GM12878 (cell line): ENCODE measurements at regions not wholly inside any gene's neighbourhood (a gene's known extent, or its start where the extent isn't known, plus 50 kb on each side); places are given as distances from the start of the nearest gene placed in this dataset.

ENCODE experiments used
- ATAC-seq: fragments of 200-7000 bp; cut with Tn5 transposase; 3 replicates; pipeline ENCODE4 v1.9.1; 2020; ENCODE audit warnings: mild to moderate bottlenecking, moderate library complexity
- BruUV-seq: library from RNA; stranded (reverse); fragments of 400-500 nt; replicated peaks from 2 replicates; lab custom pipeline; 2021; lab: Mats Ljungman, UMichigan
- CTCF ChIA-PET: fragments of 300-600 bp; sonication (Branson Sonifier 250); formaldehyde crosslinking; extraction: SDS; loops from one replicate; lab custom pipeline; 2021; ENCODE audit warnings: inconsistent platforms; lab: Yijun Ruan, JAX
- POLR2A ChIA-PET: fragments of 350-600 bp; formaldehyde crosslinking; extraction: SDS; loops from one replicate; lab custom pipeline; 2021; ENCODE audit warnings: inconsistent platforms; lab: Charles Lee
- RAD21 ChIA-PET: fragments of 300-600 bp; sonication (Branson Sonifier 250); formaldehyde crosslinking; loops from one replicate; lab custom pipeline; 2023; ENCODE audit warnings: antibody characterized with exemption; ENCODE audit not compliant: unreplicated experiment; lab: Charles Lee
- SMC1A ChIA-PET: fragments of 300-600 bp; sonication (Branson Sonifier 250); formaldehyde crosslinking; loops from one replicate; lab custom pipeline; 2023; ENCODE audit not compliant: unreplicated experiment, uncharacterized antibody; lab: Charles Lee
- DNase-seq: peaks from one replicate; pipeline ENCODE4 v3.0.0-alpha.2; 2011; ENCODE audit warnings: low read depth, low spot score
- FAIRE-seq: peaks from 3 replicates; lab custom pipeline; 2011; peaks lifted over from hg19 to GRCh38; lab: Jason Lieb, UNC
- H2AFZ ChIP-seq: 2 replicates; pipeline ENCODE4 v1.6.0; 2011; ENCODE audit warnings: low read depth, low read length, control low read depth; ENCODE audit not compliant: control insufficient read depth
- H3K27ac ChIP-seq: 2 replicates; pipeline ENCODE4 v1.5.1; 2011; ENCODE audit warnings: control low read depth; ENCODE audit not compliant: control insufficient read depth, insufficient read depth
- H3K27me3 ChIP-seq, 2 experiments: replicated peaks in 1 of 2; 2 replicates each; pipeline versions ENCODE4 v1.6.0 to v1.6.1; 2011; ENCODE audit warnings: low read length in 1 of 2; ENCODE audit not compliant: control insufficient read depth in 2 of 2, insufficient read depth in 2 of 2
- H3K36me3 ChIP-seq, 2 experiments: 2 replicates each; pipeline ENCODE4 v1.5.1; 2011; ENCODE audit warnings: low read length in 1 of 2; ENCODE audit not compliant: control insufficient read depth in 2 of 2, insufficient read depth in 2 of 2
- H3K4me1 ChIP-seq: 2 replicates; pipeline ENCODE4 v1.6.1; 2011; ENCODE audit warnings: mild to moderate bottlenecking, low read length, moderate library complexity, mixed read lengths; ENCODE audit not compliant: control insufficient read depth, insufficient read depth
- H3K4me2 ChIP-seq: 2 replicates; pipeline ENCODE4 v1.6.0; 2011; ENCODE audit warnings: control low read depth; ENCODE audit not compliant: control insufficient read depth, insufficient read depth
- H3K4me3 ChIP-seq: fragments of 200-600 bp; sonication (generic); 2 replicates; pipeline ENCODE4 v1.5.1; 2016
- H3K79me2 ChIP-seq: 2 replicates; pipeline ENCODE4 v1.6.0; 2011; ENCODE audit warnings: low read length; ENCODE audit not compliant: control insufficient read depth, insufficient read depth
- H3K9ac ChIP-seq: 2 replicates; pipeline ENCODE4 v1.8.0; 2011; ENCODE audit warnings: low read length, control low read depth, mixed read lengths; ENCODE audit not compliant: control insufficient read depth, insufficient read depth
- H3K9me3 ChIP-seq: replicated peaks from 3 replicates; pipeline ENCODE4 v1.5.1; 2011; ENCODE audit warnings: mild to moderate bottlenecking, low read length; ENCODE audit not compliant: control insufficient read depth, insufficient read depth
- H4K20me1 ChIP-seq: 2 replicates; pipeline ENCODE4 v1.6.0; 2011; ENCODE audit not compliant: control insufficient read depth, insufficient read depth
- ATF7 ChIP-seq: fragments of 450-650 bp; IDR thresholded peaks from 2 replicates; pipeline ENCODE4 v1.6.1; 2016; ENCODE audit warnings: low read depth, mild to moderate bottlenecking
- BACH1 ChIP-seq: fragments of 450-650 bp; IDR thresholded peaks from 2 replicates; pipeline ENCODE4 v1.6.1; 2017; ENCODE audit warnings: mild to moderate bottlenecking, borderline replicate concordance
- CHD1 ChIP-seq: IDR thresholded peaks from 2 replicates; pipeline ENCODE4 v1.6.1; 2012; ENCODE audit warnings: low read depth, low read length, improper control_type of control experiment
- FOS ChIP-seq: IDR thresholded peaks from 3 replicates; pipeline ENCODE4 v1.6.1; 2011; ENCODE audit warnings: borderline replicate concordance; ENCODE audit not compliant: insufficient read length; ENCODE audit errors: extremely low read depth
- GABPA ChIP-seq: IDR thresholded peaks from 2 replicates; pipeline ENCODE4 v1.6.1; 2014; ENCODE audit warnings: antibody characterized with exemption, low read depth, mild to moderate bottlenecking, inconsistent platforms
- MYC ChIP-seq: IDR thresholded peaks from 2 replicates; pipeline ENCODE4 v1.6.1; 2011; ENCODE audit warnings: mild to moderate bottlenecking, low read length, moderate library complexity, inconsistent platforms; ENCODE audit not compliant: insufficient read depth, insufficient replicate concordance, insufficient read length, severe bottlenecking
- NFIC ChIP-seq: IDR thresholded peaks from 2 replicates; pipeline ENCODE4 v1.6.1; 2012; ENCODE audit warnings: low read depth, mild to moderate bottlenecking, inconsistent platforms, low read length, moderate library complexity
- NRF1 ChIP-seq: conservative IDR thresholded peaks from 2 replicates; pipeline ENCODE4 v1.6.1; 2011; ENCODE audit warnings: mild to moderate bottlenecking, low read depth, low read length, improper control_type of control experiment
- PML ChIP-seq: IDR thresholded peaks from 2 replicates; pipeline ENCODE4 v1.6.1; 2012; ENCODE audit warnings: low read length, inconsistent platforms
- POLR2A ChIP-seq: IDR thresholded peaks from 2 replicates; pipeline ENCODE4 v1.6.1; 2011; ENCODE audit warnings: low read depth, mild to moderate bottlenecking, low read length
- POLR2AphosphoS5 ChIP-seq: IDR thresholded peaks from 2 replicates; pipeline ENCODE4 v1.6.1; 2011; ENCODE audit warnings: mild to moderate bottlenecking, low read length, inconsistent platforms
- RAD21 ChIP-seq: IDR thresholded peaks from 2 replicates; pipeline ENCODE4 v1.6.1; 2011; ENCODE audit warnings: mild to moderate bottlenecking, low read depth, low read length, moderate library complexity; ENCODE audit not compliant: insufficient read depth
- SP1 ChIP-seq: IDR thresholded peaks from one replicate; pipeline ENCODE4 v1.6.1; 2011; ENCODE audit warnings: low read depth, low read length
- SPI1 ChIP-seq: IDR thresholded peaks from 2 replicates; pipeline ENCODE4 v1.6.1; 2011; ENCODE audit warnings: low read depth, mild to moderate bottlenecking, low read length, moderate library complexity, borderline replicate concordance; ENCODE audit not compliant: insufficient read depth
- SREBF2 ChIP-seq: IDR thresholded peaks from 2 replicates; pipeline ENCODE4 v1.6.1; 2012; ENCODE audit warnings: mild to moderate bottlenecking, low read length
- WGBS: methylation state at CpG from one replicate; pipeline ENCODE4 v1.1.6; 2016; ENCODE audit warnings: low lambda C conversion rate; ENCODE audit not compliant: insufficient replicate concordance, insufficient coverage; ENCODE audit errors: missing lambda C conversion rate; 5-methylcytosine and 5-hydroxymethylcytosine counted together
- in situ Hi-C: fragments of 300-500 bp; cut with MboI; formaldehyde crosslinking; loops from 9 replicates; pipeline ENCODE4 v1.14.3; 2018; ENCODE audit warnings: mixed read lengths
- intact Hi-C: fragments of 100-400 bp; cut with micrococcal nuclease; formaldehyde crosslinking; loops from one replicate; pipeline ENCODE4 v1.14.2; 2022; ENCODE audit not compliant: unreplicated experiment
- TF ChIP-seq, protein P1 (sequence below): fragments of 450-650 bp; IDR thresholded peaks from 2 replicates; pipeline ENCODE4 v1.6.1; 2018; ENCODE audit warnings: mild to moderate bottlenecking, low read depth, moderate library complexity; ENCODE audit not compliant: partially characterized antibody
- TF ChIP-seq, protein P2 (sequence below): fragments of 450-650 bp; IDR thresholded peaks from 2 replicates; pipeline ENCODE4 v1.6.1; 2016; ENCODE audit warnings: mild to moderate bottlenecking
- TF ChIP-seq, protein P3 (sequence below): IDR thresholded peaks from 2 replicates; pipeline ENCODE4 v1.6.1; 2012; ENCODE audit warnings: low read depth, low read length, improper control_type of control experiment

DNA sequence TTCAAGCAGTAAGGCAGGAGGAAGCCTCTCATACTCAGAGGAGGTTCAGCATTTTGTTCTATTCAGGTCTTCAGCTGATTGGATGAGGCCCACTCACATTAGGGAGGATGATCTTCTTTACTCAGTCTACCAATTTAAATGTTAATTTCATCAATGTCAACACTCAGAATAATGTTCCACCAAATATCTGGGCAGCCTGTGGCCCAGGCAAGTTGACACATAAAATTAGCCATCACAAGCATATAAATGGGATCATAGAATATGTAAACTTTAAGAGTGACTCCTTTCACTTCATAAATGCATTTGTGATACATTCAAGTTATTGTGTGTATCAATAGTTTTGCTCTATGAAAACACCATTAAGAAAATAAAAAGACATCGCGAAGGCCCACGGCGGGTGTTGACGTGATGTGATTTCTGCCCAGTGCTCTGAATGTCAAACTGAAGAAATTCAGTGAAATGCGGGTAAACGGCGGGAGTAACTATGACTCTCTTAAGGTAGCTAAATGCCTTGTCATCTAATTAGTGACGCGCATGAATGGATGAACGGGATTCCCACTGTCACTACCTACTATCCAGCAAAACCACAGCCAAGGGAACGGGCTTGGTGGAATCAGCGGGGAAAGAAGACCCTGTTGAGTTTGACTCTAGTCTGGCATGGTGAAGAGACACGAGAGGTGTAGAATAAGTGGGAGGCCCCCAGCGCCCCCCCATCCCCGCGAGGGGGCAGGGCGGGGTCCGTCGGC is 536.1 kb upstream of the AUTS2 start:
- no peaks in the 10 kb centered on the region for H3K36me3 ChIP-seq
- no peak for DNase-seq
- H3K27me3 ChIP-seq: no peaks in the 10 kb centered on the region
- H3K9me3 ChIP-seq: no peaks in the 10 kb centered on the region
- POLR2A ChIA-PET: no interaction called here
- WGBS: 60% methylated on average over 19 of the region's 20 CpGs
- TF ChIP-seq BACH1 (no peak), NRF1 (no peak), CHD1 (no peak), FOS (no peak), SP1 (no peak), SREBF2 (no peak), POLR2A (no peak), GABPA (no peak), NFIC (no peak), SPI1 (no peak), RAD21 (no peak), PML (no peak), MYC (no peak), POLR2AphosphoS5 (no peak), ATF7 (no peak)
- TF ChIP-seq, protein P1, sequence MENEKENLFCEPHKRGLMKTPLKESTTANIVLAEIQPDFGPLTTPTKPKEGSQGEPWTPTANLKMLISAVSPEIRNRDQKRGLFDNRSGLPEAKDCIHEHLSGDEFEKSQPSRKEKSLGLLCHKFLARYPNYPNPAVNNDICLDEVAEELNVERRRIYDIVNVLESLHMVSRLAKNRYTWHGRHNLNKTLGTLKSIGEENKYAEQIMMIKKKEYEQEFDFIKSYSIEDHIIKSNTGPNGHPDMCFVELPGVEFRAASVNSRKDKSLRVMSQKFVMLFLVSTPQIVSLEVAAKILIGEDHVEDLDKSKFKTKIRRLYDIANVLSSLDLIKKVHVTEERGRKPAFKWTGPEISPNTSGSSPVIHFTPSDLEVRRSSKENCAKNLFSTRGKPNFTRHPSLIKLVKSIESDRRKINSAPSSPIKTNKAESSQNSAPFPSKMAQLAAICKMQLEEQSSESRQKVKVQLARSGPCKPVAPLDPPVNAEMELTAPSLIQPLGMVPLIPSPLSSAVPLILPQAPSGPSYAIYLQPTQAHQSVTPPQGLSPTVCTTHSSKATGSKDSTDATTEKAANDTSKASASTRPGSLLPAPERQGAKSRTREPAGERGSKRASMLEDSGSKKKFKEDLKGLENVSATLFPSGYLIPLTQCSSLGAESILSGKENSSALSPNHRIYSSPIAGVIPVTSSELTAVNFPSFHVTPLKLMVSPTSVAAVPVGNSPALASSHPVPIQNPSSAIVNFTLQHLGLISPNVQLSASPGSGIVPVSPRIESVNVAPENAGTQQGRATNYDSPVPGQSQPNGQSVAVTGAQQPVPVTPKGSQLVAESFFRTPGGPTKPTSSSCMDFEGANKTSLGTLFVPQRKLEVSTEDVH: no peak
- TF ChIP-seq, protein P2, sequence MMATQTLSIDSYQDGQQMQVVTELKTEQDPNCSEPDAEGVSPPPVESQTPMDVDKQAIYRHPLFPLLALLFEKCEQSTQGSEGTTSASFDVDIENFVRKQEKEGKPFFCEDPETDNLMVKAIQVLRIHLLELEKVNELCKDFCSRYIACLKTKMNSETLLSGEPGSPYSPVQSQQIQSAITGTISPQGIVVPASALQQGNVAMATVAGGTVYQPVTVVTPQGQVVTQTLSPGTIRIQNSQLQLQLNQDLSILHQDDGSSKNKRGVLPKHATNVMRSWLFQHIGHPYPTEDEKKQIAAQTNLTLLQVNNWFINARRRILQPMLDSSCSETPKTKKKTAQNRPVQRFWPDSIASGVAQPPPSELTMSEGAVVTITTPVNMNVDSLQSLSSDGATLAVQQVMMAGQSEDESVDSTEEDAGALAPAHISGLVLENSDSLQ: no peak
- TF ChIP-seq, protein P3, sequence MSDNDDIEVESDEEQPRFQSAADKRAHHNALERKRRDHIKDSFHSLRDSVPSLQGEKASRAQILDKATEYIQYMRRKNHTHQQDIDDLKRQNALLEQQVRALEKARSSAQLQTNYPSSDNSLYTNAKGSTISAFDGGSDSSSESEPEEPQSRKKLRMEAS: no peak
- TF ChIP-seq, all 136 proteins: peak for 0
- no peaks in the 10 kb centered on the region for H3K79me2 ChIP-seq
- BruUV-seq: no TSS peak
- H3K4me2 ChIP-seq: no peak overlapping the region
- H4K20me1 ChIP-seq: no peaks in the 10 kb centered on the region
- no peak overlapping the region for H2AFZ ChIP-seq
- H3K9ac ChIP-seq: no peak overlapping the region
- ChIA-PET SMC1A (no interaction called here), CTCF (interaction anchor here (1.7 kb wide), 1 partner anchor 14 kb away, joined by 3 read pairs; no protein-coding TSS in a partner anchor), RAD21 (no interaction called here)
- no peak for ATAC-seq
- H3K4me3 ChIP-seq: no peak overlapping the region
- intact Hi-C loops (no loop called here), in situ Hi-C loops (no loop called here)
- no peaks in the 10 kb centered on the region for H3K4me1 ChIP-seq
- no peak overlapping the region for H3K27ac ChIP-seq
- FAIRE-seq: no peak
